GM21367 (cell line): ENCODE measurements at regions not wholly inside any gene's neighbourhood (a gene's known extent, or its start where the extent isn't known, plus 50 kb on each side); places are given as distances from the start of the nearest gene placed in this dataset.

Experiments
- ATAC-seq: cut with Tn5 transposase; IDR thresholded peaks from one replicate; pipeline ENCODE4 v1.9.1; 2021; ENCODE audit not compliant: unreplicated experiment

DNA sequence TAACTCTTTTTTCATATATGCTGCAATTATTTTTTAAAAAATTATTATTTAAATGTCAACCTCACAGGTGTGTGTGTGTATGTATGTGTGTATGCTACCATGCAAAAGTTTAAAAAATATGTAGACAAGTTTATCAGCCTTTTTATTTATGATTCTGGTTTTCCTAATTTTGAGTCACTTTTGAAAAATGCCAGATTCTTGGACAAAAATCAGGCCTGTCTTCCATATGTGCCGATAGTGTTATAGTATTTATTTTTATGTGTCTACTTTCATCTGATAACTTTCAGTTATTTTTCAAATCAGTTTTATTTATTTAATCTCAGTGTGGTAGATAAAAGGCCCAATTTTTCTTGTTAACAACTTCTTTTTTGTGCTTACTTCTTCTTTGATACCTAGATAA is 176.2 kb downstream of the RDH14 start:
- no peak for ATAC-seq

DNA sequence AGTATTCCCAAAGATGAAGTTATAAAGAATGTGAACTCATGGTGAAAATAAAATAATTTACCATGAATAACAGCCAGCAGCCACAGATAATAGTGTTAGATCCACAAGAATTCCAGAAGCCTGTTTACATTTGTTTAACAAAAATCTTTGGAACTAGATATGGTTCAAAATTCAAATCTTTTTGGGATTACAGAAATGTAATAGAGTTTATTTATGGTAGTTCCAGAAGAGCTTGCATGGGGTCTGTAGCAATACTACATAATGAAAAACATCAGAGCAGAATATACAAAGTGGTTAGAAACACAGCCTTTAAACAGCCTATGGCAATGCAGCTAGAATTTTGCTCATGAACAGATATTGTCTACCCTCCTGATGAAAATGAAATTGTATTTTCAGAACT is 179.1 kb downstream of the RDH14 start:
- ATAC-seq = no peak

DNA sequence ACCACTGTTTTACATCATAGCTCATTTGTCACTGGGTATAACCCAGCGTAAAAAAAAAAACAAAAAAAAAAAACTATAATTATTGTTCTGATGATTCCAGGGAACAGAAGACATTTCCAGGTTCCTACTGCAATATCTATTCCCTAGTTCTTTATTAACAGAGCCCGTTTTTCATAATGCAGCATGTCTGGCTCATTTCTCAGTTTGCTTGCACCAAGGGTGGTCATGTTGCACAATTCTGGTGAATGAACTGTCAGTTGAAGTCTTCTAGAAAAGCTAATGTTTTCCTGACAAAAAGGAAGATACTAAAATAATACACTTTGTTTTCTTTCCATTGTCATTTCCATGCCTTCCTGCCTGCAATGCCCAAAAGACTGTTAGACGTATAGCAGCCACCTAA is 180.1 kb downstream of the RDH14 start:
- ATAC-seq = no peak

DNA sequence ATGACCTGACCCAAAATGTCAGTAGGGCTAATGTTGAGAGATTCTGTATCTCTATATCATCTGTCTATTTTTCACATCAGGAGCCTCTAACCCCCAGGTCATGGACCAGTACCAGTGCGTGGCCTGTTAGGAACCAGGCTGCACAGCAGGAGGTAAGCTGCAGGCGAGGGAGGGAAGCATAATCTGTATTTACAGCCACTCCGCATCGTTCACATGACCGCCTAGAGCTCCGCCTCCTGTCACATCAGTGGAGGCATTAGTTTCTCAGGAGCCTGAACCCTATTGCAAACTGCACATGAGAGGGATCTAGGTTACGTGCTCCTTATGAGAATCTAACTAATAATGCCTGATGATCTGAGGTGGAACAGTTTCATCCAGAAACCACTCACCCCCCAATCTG is 180.6 kb downstream of the RDH14 start:
- ATAC-seq = no peak

DNA sequence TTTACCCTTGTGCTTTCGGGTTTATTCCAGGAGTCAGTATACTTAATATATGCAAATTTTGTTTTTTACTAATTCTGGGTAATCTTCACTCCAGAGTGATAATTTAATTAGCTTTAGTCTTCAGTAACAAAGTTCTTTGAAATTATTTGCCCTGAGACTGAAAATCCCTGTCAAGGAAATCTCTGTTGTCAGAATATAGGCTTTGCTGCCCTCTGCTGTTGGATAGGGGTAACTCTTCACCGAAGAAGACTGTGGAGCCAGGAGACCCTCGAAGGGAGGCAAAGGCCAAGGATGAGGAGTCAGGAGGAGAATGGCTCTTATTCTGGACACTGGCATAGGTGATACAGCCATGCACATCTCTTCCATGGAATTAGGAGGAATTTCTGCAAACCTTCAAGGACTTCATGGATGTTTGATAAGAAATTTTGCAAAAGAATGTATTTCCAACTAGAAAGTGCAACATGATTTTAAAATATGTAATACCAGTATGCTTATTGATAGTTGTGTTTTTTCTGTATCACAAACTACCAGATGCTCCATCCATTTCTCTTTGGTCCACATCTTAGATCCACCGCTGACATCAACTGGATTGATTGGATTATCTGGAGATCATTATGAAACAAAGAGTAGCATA is 182.3 kb downstream of the RDH14 start:
- peak; percentile 94 for ATAC-seq

DNA sequence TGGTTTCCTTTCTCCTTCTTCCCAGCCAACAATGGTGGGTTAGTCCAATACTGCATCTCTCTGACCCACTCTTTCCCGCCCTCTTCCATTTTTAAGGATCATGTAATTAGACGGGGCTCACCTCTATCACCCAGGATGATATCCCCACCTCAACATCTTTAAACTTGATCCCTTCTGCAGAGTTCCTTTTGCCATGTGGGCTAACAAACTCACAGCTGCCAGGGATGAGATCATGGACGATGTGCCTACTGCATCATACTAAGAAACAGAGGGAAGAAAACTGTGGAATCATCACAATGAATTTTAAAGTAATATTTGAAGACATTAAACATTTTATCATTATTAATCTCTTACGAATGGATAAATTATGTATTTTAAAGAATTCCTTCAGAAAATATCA is 183.5 kb downstream of the RDH14 start:
- no peak for ATAC-seq

DNA sequence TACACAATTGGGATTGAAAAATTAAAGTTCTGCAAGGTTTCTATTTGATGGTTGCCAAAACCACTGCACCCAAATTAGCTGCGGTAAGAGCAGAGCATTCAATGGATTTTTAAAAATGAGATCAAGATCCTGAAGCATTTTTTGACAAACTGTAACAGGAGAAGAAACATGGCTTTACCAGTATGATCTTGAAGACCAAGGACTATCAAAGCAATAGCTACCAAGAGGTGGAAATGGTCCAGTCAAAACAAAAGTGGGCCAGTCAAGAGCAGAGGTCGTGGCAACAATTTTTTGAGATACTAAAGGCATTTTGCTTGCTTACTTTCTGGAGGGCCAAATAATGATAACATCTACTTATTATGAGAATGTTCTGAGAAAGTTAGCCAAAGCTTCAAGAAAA is 186.8 kb downstream of the RDH14 start:
- ATAC-seq = no peak

DNA sequence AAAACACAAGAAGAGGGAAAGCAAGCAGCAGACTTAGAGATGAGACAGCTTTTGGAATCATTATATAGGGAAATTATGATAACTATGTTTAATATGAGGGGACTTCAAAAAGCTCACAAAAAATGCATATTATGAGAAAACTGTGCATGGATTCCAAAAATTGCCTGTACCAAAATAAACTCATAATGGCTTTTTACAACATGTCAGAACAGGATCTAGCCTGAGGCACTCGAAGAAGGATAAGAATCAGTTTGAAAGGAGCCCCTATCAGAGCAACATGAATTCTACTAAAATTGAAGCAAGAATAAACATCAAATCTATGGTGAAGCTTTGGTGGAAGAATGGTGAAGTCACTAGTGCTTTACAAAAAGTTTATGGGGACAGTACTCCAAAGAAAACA is 187.4 kb downstream of the RDH14 start:
- no peak for ATAC-seq

DNA sequence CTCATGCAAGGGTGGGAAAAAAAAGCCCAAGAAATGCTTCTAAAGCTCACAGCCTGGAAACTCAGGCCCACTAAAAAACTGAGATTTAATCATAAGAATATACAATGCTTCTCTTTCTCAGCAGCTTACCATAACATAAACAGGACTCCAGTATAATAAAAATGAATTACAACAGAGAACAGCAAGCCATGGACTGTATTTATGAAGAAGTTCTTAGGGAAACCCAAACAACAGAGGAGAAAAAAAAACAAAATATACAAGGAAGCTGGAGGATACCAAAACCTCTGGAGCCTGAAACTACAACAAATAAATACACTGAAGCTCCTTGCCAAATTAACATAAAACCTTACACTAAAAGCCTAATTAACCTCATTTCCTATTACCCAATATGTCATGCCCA is 187.8 kb downstream of the RDH14 start:
- ATAC-seq = no peak

DNA sequence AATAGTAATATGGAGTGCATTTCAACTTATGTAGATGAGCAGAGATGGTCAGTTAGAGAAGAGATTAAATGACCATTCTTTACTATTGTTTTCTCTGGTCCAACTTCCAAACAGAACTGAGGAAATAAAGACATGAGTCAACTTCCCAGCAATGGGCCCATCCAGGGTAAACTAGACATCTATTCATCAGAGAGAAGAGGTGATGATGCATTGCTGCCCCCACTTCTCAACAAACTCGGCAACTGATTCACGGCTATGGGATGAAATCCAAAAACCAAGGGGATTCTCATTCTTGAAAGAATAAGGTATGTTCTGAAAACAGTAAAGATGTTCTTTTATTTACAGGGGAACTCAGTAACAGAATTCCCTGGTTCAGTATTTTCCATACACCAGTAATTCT is 190.7 kb downstream of the RDH14 start:
- no peak for ATAC-seq

DNA sequence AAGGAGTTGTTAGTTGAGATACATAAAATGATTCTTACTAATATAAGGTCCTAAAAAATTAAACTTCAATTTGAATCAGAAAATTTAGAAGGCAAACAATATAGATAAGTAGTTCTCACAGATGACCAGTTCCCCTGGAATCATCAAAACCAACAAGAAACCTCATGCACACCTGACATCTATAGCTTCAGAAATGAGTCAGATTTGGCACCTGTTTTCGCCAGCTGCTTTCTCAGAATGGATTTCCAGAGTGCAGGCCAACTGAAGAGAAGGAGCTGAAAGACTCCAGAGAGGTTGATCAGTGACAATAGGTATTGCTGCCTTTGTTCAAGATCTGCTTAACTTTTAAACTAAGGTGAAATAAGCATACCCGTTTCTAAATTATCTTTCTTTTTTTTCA is 192.4 kb downstream of the RDH14 start:
- ATAC-seq = no peak

DNA sequence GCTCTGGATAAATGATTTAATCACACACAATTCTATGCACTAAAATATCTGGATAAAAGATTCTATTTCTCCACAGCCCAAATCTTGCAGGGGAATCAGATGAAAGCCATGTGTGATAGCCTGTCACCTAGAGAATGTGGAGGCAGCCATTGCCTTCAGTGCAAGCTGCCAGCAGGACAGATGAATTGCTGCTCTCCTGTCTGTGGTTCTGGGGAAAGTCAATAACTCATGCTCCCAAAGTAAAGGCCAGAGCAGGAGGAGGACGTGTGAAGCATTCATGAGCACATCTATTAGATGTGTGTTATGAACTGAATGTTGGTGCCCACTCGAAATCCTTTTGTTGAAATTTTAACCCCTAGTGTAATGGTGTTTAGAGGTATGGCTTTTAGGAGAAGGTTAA is 195.1 kb downstream of the RDH14 start:
- ATAC-seq = no peak

DNA sequence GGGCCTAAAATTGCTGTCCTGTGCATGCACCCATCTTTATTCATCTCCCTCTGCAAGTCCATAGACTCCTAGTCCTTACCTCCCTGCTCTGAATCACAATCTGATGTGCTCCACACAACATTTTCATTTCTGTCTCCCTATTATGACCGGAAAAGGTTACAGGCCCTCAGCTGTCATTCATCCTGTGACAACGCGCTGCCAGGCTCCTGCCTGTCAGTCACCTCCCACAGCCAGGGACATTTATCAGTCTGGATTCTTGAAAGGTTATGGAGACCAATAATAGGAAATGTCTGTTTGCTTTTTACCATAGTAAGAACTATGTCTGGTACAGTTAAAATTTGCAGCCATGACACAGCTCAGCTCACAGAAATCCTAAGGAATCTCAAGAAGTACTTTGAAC is 197.1 kb downstream of the RDH14 start:
- no peak for ATAC-seq

DNA sequence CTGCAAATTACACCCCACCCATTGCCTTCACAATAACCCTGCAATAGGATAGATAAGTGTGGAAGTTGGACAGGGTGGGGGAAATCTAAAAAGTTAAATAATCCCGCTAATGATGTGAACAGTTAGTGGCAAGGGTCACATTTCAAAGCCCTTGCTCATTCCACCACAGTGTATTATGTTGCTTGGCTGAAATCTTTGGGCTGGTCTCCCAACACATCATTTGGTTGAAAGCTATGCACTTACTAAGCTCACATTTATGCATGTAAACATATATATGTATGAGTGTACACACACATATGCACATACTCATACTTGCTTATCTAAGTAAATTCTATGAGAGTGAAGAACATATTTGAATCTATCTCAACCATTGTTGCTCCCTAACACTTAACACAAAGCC is 197.8 kb downstream of the RDH14 start:
- ATAC-seq = no peak

DNA sequence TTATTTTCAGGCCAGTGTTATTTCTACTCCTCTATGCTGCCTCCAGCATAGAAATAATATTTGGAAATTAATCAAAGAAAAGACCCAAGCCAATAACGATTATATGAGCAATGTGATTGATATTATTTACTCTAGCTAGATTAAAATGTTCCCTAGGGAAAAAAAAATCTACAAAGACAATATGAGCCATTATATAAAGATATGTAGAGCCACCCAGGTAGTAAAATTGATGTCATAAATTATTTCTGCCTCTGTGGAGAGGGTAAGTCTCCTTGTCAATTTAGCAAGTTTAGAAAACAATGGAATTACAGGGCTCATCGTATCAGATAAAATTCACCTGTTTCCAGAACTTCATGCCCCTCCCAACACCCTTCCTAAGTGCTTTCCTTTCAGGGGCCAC is 202.9 kb downstream of the RDH14 start:
- ATAC-seq = no peak

DNA sequence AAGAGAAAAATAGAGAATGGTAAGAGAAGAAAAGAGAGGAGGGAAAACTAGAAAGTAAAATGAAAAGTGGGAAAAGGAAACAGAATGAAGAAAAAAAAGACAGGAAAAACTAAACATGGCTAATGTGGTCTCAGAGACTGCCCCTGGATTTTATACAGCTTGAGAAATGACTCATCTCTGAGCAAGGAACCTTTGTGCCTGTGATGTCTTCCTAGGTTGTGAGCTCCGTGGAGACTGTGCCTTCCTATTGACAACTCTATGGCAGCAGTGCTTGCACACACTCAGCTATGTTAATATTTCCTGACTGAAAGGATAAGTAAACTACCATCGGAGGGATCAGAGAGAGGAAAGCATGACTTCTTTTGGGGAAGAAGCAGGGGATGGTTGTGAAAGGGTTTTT is 203.8 kb downstream of the RDH14 start:
- ATAC-seq = no peak

DNA sequence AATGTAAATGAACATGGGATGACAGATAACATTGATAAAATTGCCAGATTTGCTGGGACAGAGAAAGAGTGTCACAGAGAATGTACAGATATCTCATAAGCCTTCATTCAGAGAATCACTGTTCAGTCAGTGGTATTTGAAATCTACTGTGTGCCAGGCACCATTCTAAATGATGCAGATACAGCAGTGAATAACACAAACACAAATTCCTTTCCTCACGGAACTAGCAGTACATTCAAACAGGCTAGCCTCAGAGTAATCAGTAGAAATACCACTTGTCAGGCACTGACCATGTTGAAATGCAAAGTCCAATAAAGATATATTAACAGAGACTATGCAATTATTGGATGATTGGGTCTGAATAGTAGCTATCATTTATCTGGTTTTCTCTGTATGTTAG is 211.0 kb downstream of the RDH14 start:
- no peak for ATAC-seq

DNA sequence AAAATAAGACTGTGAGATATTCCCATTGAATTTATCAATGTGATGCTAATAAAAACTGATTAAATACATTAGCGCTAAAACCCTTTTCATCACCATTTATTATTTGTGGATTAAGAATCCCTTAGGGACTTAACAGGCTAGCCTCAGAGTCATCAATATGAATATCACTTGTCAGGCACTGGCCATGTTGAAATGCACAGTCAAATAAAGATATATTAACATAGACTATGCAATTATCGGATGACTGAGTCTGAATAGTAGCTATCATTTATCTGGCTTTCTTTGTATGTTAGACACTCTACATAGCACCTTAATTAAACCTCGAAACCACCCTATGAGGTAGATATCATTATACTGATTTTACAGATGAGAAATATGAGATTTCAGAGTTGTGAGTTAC is 213.6 kb downstream of the RDH14 start:
- no peak for ATAC-seq

DNA sequence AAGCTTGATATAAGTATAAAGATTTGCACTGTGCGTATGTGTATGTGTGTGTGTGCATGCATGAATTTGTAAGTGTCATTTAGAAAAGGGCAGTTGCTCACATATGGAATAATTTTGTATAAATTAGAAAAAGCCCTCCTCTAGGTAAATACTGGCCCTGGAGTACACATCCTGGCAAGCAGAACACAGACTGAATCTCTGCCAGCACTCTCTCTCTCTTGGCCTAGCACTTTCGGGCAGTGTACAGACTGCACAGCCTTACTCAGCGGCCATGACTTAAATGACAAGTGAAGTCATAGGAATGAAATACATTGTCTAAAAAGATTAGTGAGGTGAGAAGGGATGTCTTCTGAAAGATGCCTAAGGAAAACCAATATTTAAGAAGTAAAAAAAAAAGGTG is 214.1 kb downstream of the RDH14 start:
- ATAC-seq = no peak

DNA sequence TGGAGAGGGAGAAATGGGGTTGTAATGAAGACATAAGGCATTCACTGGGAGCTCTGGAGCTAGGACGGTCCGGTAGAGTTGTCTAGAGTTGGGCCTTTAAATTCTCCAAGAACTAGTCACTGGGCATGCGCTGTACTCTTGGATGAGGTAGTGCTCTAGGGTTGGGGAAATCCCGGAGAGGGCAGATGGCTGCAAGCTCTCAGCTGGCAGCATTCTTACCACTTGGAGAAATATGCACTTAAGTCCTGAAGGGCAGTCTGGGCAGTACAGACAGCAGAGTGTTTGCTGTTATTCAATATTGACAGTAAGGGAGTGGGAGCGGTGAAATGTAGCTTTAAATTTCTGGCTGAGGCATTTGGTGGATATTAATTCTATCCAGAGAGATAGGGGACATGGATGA is 214.6 kb downstream of the RDH14 start:
- ATAC-seq = no peak

DNA sequence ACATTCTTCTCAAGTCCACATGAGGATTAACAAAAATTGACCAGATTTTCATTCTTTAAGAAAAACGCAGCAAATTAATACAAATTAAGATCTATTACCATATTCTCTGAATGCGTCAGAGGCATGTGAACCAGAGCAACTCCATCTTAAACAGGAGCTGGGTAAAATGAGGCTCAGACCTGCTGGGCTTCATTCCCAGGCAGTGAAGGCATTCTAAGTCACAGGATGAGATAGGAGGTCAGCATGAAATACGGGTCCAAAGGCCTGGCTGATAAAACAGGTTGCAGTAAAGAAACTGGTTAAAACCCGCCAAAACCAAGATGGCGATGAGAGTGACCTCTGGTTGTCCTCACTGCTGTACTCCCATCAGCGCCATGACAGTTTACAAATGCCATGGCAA is 217.6 kb downstream of the RDH14 start:
- ATAC-seq = no peak

DNA sequence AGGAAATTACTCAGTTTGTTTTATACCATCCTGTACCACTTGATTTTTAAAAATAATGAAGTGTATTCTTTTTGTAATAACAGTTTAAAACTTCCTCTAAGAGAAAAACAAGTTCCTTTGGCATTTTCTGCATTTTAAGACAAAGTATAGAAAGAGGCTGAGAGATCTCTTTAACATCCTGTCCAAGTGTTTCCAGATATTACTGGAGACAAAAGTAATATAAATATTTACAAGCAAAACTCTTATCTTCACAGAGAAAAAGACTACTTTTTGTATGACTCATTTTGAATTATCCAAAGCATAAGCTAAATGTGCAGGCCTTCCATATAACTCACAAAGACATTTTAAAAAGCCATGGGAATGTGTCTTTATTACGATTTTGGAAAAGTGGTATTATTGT is 221.1 kb downstream of the RDH14 start:
- no peak for ATAC-seq

DNA sequence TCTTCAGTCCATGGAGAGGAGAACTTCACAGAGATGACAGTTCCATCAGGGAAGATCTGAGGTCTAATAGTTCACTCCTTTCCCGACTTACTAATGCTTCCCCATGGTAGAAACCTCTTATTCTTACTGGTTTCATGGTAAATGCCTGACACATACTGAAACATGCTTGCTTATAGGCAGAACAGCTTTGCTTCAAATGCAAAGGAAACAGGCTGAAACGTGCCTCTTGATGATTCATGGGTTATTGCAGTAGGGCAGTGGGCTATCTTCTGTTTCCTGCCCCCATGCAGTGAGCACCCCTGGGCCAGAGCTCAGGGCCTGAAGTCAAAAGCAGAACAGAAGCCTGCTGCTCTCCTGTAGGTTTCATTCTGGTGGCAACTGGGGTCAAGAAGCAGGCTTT is 223.5 kb downstream of the RDH14 start:
- ATAC-seq = no peak

DNA sequence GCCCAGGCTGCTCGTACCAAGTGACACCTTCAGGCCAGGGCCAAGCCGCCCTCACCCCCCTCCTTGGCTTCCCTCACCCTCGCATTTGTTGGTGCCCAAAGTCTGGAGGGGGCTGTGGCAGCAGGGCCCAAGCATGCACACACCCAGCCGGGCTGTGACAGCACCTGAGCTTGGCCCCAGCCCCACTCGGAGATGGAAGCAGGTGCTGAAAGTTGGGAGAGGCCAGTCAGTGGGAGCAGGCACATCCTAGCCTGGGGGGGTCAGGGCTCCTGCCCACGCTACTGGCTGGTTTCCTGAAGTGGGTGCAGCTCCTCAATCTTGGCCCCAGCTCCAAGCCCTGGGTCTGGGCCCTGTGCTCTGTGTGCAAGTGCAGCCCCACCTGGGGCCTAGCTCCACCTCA is 228.0 kb downstream of the RDH14 start:
- no peak for ATAC-seq
